ENCODE measurements at regions not wholly inside any gene's neighbourhood (a gene's known extent, or its start where the extent isn't known, plus 50 kb on each side); places are given as distances from the start of the nearest gene placed in this dataset.

- TF ChIP-seq GATA3 (IDR thresholded peaks at IDR 0.05; ENCODE audit: low read depth, low read length) (no peak), GATA2 (IDR thresholded peaks at IDR 0.05; ENCODE audit: low read depth, low read length) (no peak)
Observed at GRCh38 chr13:50531917-50532899, 311.3 kb downstream of the DLEU7 start.

- TF ChIP-seq GATA3 (IDR thresholded peaks at IDR 0.05; ENCODE audit: low read depth, low read length) = no peak
- no peak for TF ChIP-seq GATA2 (IDR thresholded peaks at IDR 0.05; ENCODE audit: low read depth, low read length)
Observed at GRCh38 chr13:50535050-50535449, 308.4 kb downstream of the DLEU7 start.

GRCh38 chr13:50537029-50537428, 306.5 kb downstream of the DLEU7 start:
- TF ChIP-seq GATA2 (IDR thresholded peaks at IDR 0.05; ENCODE audit: low read depth, low read length) (no peak), GATA3 (IDR thresholded peaks at IDR 0.05; ENCODE audit: low read depth, low read length) (no peak)

- TF ChIP-seq GATA2 (IDR thresholded peaks at IDR 0.05; ENCODE audit: low read depth, low read length) (no peak), GATA3 (IDR thresholded peaks at IDR 0.05; ENCODE audit: low read depth, low read length) (no peak)
Observed at GRCh38 chr13:50539791-50540530, 303.5 kb downstream of the DLEU7 start.

- no peak for TF ChIP-seq GATA3 (IDR thresholded peaks at IDR 0.05; ENCODE audit: low read depth, low read length)
- TF ChIP-seq GATA2 (IDR thresholded peaks at IDR 0.05; ENCODE audit: low read depth, low read length) = no peak
Observed at GRCh38 chr13:50543141-50543540, 300.4 kb downstream of the DLEU7 start.

GRCh38 chr13:50543782-50544181, 299.7 kb downstream of the DLEU7 start:
- no peak for TF ChIP-seq GATA3 (IDR thresholded peaks at IDR 0.05; ENCODE audit: low read depth, low read length)
- TF ChIP-seq GATA2 (IDR thresholded peaks at IDR 0.05; ENCODE audit: low read depth, low read length) = no peak

- no peak for TF ChIP-seq GATA3 (IDR thresholded peaks at IDR 0.05; ENCODE audit: low read depth, low read length)
Observed at GRCh38 chr13:50544211-50544610, 299.3 kb downstream of the DLEU7 start.

GRCh38 chr13:50548586-50548985, 294.9 kb downstream of the DLEU7 start:
- TF ChIP-seq GATA3 (IDR thresholded peaks at IDR 0.05; ENCODE audit: low read depth, low read length) = no peak
- TF ChIP-seq GATA2 (IDR thresholded peaks at IDR 0.05; ENCODE audit: low read depth, low read length) = no peak

- TF ChIP-seq GATA3 (IDR thresholded peaks at IDR 0.05; ENCODE audit: low read depth, low read length) (no peak), GATA2 (IDR thresholded peaks at IDR 0.05; ENCODE audit: low read depth, low read length) (no peak)
Observed at GRCh38 chr13:50549221-50549942, 294.1 kb downstream of the DLEU7 start.

GRCh38 chr13:50550151-50550550, 293.3 kb downstream of the DLEU7 start:
- TF ChIP-seq GATA2 (IDR thresholded peaks at IDR 0.05; ENCODE audit: low read depth, low read length) (no peak), GATA3 (IDR thresholded peaks at IDR 0.05; ENCODE audit: low read depth, low read length) (no peak)

GRCh38 chr13:50552424-50552966, 291.0 kb downstream of the DLEU7 start:
- TF ChIP-seq GATA2 (IDR thresholded peaks at IDR 0.05; ENCODE audit: low read depth, low read length) = no peak
- no peak for TF ChIP-seq GATA3 (IDR thresholded peaks at IDR 0.05; ENCODE audit: low read depth, low read length)

- TF ChIP-seq GATA3 (IDR thresholded peaks at IDR 0.05; ENCODE audit: low read depth, low read length) (no peak), GATA2 (IDR thresholded peaks at IDR 0.05; ENCODE audit: low read depth, low read length) (no peak)
Observed at GRCh38 chr13:50561739-50562138, 281.8 kb downstream of the DLEU7 start.

GRCh38 chr13:50566646-50567045, 276.8 kb downstream of the DLEU7 start:
- TF ChIP-seq GATA3 (IDR thresholded peaks at IDR 0.05; ENCODE audit: low read depth, low read length) = no peak

GRCh38 chr13:50572129-50572528, 271.4 kb downstream of the DLEU7 start:
- TF ChIP-seq GATA2 (IDR thresholded peaks at IDR 0.05; ENCODE audit: low read depth, low read length) = no peak
- TF ChIP-seq GATA3 (IDR thresholded peaks at IDR 0.05; ENCODE audit: low read depth, low read length) = no peak

All from SH-SY5Y (cell line).